ENCODE measurements at regions not wholly inside any gene's neighbourhood (a gene's known extent, or its start where the extent isn't known, plus 50 kb on each side); places are given as distances from the start of the nearest gene placed in this dataset.

DNA sequence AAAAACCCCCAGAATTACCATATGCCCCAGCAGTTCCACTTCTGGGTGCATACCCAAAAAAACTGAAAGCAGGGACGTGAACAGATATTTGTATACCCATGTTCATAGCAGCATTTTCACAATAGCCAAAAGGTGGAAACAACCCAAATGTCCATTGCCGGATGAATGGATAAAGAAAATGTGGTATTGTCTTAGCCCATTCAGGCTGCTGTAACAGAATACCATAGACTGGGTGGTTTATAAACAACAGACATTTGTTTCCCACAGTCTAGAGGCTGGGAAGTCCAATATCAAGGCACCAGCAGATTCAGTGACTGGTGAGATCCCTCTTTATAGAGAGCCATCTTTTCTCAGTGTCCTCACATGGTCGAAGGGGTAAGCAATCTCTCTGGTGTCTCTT lies 182.1 kb upstream of the ANKRD28 start:
- H4K20me1 ChIP-seq (ENCODE audit: control insufficient read depth, insufficient read depth, insufficient read length) = no peaks in the 10 kb centered on the region
- no peak overlapping the region for H3K4me2 ChIP-seq (ENCODE audit: insufficient read depth, insufficient read length, low read length)
- H4K91ac ChIP-seq (ENCODE audit: insufficient read length, low read depth, low read length) = no peak overlapping the region
- no peak overlapping the region for H3K4me3 Mint-ChIP-seq
- no peak overlapping the region for H3K4ac ChIP-seq (ENCODE audit: low read depth, low read length)
- H3K79me2 ChIP-seq (ENCODE audit: insufficient read depth, low read length) = no peaks in the 10 kb centered on the region
- no peaks in the 10 kb centered on the region for H3K36me3 Mint-ChIP-seq (ENCODE audit: insufficient read depth in 1 of 3, low read depth in 3 of 3)
- no peak overlapping the region for H2AK5ac ChIP-seq (ENCODE audit: insufficient read length, low read length)
- no peaks in the 10 kb centered on the region for H3K9me3 ChIP-seq (ENCODE audit: control insufficient read depth, low read depth, low read length)
- no peak overlapping the region for H3K9ac ChIP-seq (ENCODE audit: extremely low read depth, insufficient read length, low read length)
- H3K9me3 Mint-ChIP-seq = no peaks in the 10 kb centered on the region
- no peak overlapping the region for H4K8ac ChIP-seq (replicated peaks; ENCODE audit: insufficient read length, low read depth, low read length)
- H3K4me1 Mint-ChIP-seq = peaks cover 2 to 4% of the 10 kb centered on the region in 2 experiments; a peak in 3 of 4 replicates
- H4K5ac ChIP-seq (ENCODE audit: insufficient read length, low read depth, low read length) = no peak overlapping the region
- no peak overlapping the region for H2BK15ac ChIP-seq (ENCODE audit: low read depth, low read length)
- DNase-seq = no peak
- H2BK5ac ChIP-seq (ENCODE audit: insufficient read length, low read length) = no peak overlapping the region
- H3T11ph ChIP-seq (ENCODE audit: low read length) = no peak overlapping the region
- TF ChIP-seq CTCF (conservative IDR thresholded peaks at IDR 0.05) = no peak
- no CpG with 5 or more reads among the region's 3 CpGs for WGBS (ENCODE audit: extremely low coverage, insufficient read length, low lambda C conversion rate)
- H3K27me3 Mint-ChIP-seq (ENCODE audit: low read depth) = no peaks in the 10 kb centered on the region
- H3K23ac ChIP-seq (ENCODE audit: insufficient read length, low read depth, low read length) = no peak overlapping the region
- no peak overlapping the region for H3K27ac ChIP-seq (ENCODE audit: insufficient read length, low read depth, low read length)
- no peak overlapping the region for H3K18ac ChIP-seq (ENCODE audit: insufficient read length, low read depth, low read length)
- H3K27me3 ChIP-seq (ENCODE audit: insufficient read depth, low read length) = no peaks in the 10 kb centered on the region; the same call in 1 of the 2 replicates
- H2BK120ac ChIP-seq (ENCODE audit: low read depth, low read length, poor library complexity, severe bottlenecking) = no peak overlapping the region
- H2AFZ ChIP-seq (ENCODE audit: low read length) = no peak overlapping the region
- no peaks in the 10 kb centered on the region for H3K79me1 ChIP-seq (ENCODE audit: insufficient read depth, low read depth, low read length, poor library complexity, severe bottlenecking)
- no peak overlapping the region for H3K14ac ChIP-seq (ENCODE audit: insufficient read depth, low read length)
- H3K23me2 ChIP-seq (ENCODE audit: insufficient read length, low read depth, low read length, poor library complexity, severe bottlenecking) = no peaks in the 10 kb centered on the region
- no peak overlapping the region for H3K27ac Mint-ChIP-seq
- no peak overlapping the region for H2BK12ac ChIP-seq (ENCODE audit: insufficient read length, low read depth, low read length)
- H3K4me1 ChIP-seq (ENCODE audit: insufficient read depth, low read length) = no peaks in the 10 kb centered on the region
- H3K56ac ChIP-seq (ENCODE audit: insufficient read length, low read depth, low read length) = no peak overlapping the region
- H2BK20ac ChIP-seq (ENCODE audit: low read depth, low read length, poor library complexity, severe bottlenecking) = no peak overlapping the region
